Pancreas (tissue), 10 donors: ENCODE measurements at regions not wholly inside any gene's neighbourhood (a gene's known extent, or its start where the extent isn't known, plus 50 kb on each side); places are given as distances from the start of the nearest gene placed in this dataset.

Experiments
- ATAC-seq, 4 donors: fragments of 200-7000 bp; cut with Tn5 transposase; one replicate each; pipeline versions ENCODE4 v1.8.0 to v1.9.1; 2020; ENCODE audit warnings: mild to moderate bottlenecking in 4 of 4, moderate library complexity in 4 of 4
- DNase-seq, 6 donors: peaks; one replicate each; pipeline ENCODE4 v3.0.0-alpha.2; 2020
- FAIRE-seq: peaks from 2 replicates; lab custom pipeline; 2012; peaks lifted over from hg19 to GRCh38; lab: Jason Lieb, UNC
- H3K27ac ChIP-seq, 4 donors: fragments of 200-600 bp; sonication (generic); 1 replicate in 3 of 4; 2 replicates in 1 of 4; pipeline versions ENCODE4 v1.5.0 to v1.8.0; 2020
- H3K27me3 ChIP-seq, 4 donors: fragments of 200-600 bp; one replicate each; pipeline ENCODE4 v1.8.0; 2021
- H3K36me3 ChIP-seq, 3 donors: fragments of 200-600 bp; sonication (generic) in 1 of 3; one replicate each; pipeline versions ENCODE4 v1.5.0 to v1.8.0; 2020 to 2021
- H3K4me1 ChIP-seq, 3 donors: fragments of 200-600 bp; one replicate each; pipeline ENCODE4 v1.8.0; 2021
- H3K4me3 ChIP-seq, 4 donors: fragments of 200-600 bp; sonication (generic) in 2 of 4; one replicate each; pipeline versions ENCODE4 v1.5.0 to v1.8.0; 2020 to 2021
- H3K9me3 ChIP-seq, 4 donors: fragments of 200-600 bp; one replicate each; pipeline ENCODE4 v1.8.0; 2021
- CTCF ChIP-seq, 4 donors: fragments of 200-600 bp; sonication (generic) in 3 of 4; IDR thresholded peaks; one replicate each; pipeline versions ENCODE4 v1.5.0 to v1.8.0; 2021; ENCODE audit warnings: antibody characterized with exemption in 4 of 4
- whole genome bisulfite sequencing, 2 donors: extraction: QIAGEN DNeasy Blood & Tissue Kit; methylation state at CpG; one replicate each; pipeline ENCODE4 v1.1.7; 2013; 5-methylcytosine and 5-hydroxymethylcytosine counted together
- intact Hi-C, 3 donors: fragments of 100-400 bp; cut with DNase I; formaldehyde crosslinking; loops; one replicate each; pipeline versions ENCODE4 v1.11.1 to v1.14.2; 2022
- donor health status: healthy with polysubstance abuse.
- donor health status: DM: no; HTN: no; CAD: no; lungs with moderate emphysema.
- donor health status: DM: no; HTN: no; CAD: no.
- donor health status: control.
- donor health status: control.
- donor health status: Bipolar disorder and iron deficiency.
- donor health status: DM: yes; HTN: yes; CAD: no.
- donor health status: DM: no; HTN: no; CAD: no.
- donor health status: DM: no; HTN: no; CAD: no.
- donor health status: DM: yes; HTN: yes; CAD: no.

DNA sequence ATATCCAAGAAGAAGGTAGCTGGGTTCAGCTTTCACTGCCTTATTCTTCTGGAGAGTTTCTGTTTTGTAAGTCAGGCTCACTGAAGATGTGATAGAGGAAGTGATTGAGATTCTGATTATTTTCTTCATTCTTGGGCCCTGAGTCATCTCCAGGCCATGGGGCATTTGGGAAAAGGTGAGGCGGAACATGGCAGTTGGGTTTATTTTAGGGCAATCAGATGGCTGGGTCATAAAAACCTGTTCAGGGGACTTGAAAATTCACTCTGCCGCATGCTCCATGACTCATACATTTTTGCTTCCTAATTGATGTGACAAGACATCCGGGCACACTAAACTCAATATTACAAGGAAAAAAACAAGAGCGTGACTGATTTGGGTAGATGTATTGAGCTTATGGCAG is 265.7 kb upstream of the KLF4 start:
- peak; percentile 39 for FAIRE-seq
- no peaks in the 10 kb centered on the region for H3K9me3 ChIP-seq
- WGBS, 2 donors = 43 to 47% methylated on average over 4 of the region's 4 CpGs
- intact Hi-C loops = no loop called here
- H3K4me3 ChIP-seq = no peak overlapping the region
- H3K27ac ChIP-seq = peak overlapping the region in 3 of 4 donors; percentile 49 to 67 (median 53)
- TF ChIP-seq CTCF (IDR thresholded peaks at IDR 0.05) = no peak
- no peaks in the 10 kb centered on the region for H3K27me3 ChIP-seq
- peaks cover 0 to 10% (median 0%) of the 10 kb centered on the region in 3 donors for H3K4me1 ChIP-seq
- no peaks in the 10 kb centered on the region for H3K36me3 ChIP-seq
- ATAC-seq = peak; percentile 45 to 60 (median 52)
- DNase-seq = peak in 2 of 6 donors; percentile 27 to 40

DNA sequence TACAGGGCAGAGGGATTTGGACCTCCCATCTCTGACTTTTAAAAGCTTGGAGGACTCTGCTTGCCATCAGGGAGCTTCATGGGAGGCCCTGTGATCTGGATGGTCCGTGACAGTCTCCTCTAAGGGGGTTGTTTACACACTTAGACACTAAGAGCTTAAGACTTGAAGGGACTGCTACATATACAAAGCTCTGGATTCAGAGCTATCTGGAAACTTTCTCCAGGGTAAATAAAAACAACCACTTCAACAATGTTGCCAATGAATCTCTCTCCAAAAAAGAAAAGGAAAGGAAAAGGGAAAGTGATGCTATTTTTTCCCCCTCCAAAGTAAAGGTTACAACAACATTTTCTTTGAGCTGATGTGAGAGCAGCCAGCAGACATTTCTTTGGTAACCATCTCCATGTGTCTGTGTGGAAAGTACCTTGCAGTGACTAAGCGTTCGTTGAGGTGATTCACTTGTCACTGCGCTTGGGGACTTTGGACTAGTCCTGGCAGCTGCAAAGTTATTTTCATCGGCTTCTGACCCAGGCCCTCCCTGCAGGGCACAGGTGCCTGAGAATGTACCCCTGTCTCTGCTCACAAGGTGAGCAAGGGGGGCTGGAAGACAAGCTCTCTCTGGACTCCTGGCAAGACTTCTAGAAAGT is 262.1 kb upstream of the KLF4 start:
- 36 to 48% methylated on average over 5 of the region's 5 CpGs for WGBS, 2 donors
- FAIRE-seq (peak; percentile 37), ATAC-seq (peak in 3 of 4 donors; percentile 55 to 75 (median 73)), DNase-seq (peak in 2 of 6 donors; percentile 25 to 34)
- no peak for TF ChIP-seq CTCF (IDR thresholded peaks at IDR 0.05)
- Histone ChIP-seq H3K36me3 (no peaks in the 10 kb centered on the region), H3K27me3 (no peaks in the 10 kb centered on the region), H3K9me3 (no peaks in the 10 kb centered on the region), H3K27ac (peak overlapping the region in 2 of 4 donors; percentile 76 to 80), H3K4me3 (no peak overlapping the region), H3K4me1 (peaks cover 0 to 18% (median 0%) of the 10 kb centered on the region in 3 donors)
- intact Hi-C loops = no loop called here

DNA sequence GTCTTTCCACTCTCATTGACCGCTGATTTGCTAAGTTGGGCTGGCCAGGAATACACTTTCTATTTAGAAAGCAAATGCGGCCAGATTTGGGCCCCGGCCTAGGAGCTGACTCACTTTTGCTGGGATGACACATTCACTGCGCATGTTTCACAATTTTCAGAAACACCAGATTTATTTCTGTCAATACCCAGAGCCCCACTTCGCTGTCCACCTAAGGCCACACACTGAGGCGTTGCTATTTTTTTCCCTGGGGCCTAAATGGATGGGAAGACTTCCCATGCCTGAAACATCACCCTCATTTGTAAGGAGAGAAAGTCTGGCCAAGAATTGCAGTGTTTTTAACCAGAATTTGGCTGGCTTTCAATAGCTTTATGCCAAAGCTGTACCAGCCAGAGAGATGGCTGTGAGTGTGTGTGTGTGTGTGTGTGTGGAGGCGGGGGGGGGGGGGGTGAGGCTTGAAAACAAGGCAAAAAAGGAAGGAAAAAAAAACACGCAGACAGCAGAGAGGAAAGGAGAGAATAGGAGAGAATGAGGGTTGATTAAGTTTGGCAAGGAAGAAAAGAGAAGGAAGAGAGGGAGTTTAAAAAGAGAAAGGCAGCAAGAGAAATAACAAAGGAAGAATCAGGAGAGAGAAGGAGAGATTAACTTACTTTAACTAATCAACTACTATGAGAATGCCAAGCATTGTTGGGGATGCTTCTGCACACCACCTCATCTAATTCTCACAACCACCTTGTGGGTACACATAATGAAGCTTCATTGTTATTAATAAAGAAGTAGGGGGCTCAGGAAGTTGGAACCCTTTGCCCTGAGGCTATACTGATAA is 261.4 kb upstream of the KLF4 start:
- H3K36me3 ChIP-seq = no peaks in the 10 kb centered on the region
- no peaks in the 10 kb centered on the region for H3K9me3 ChIP-seq
- no peak for TF ChIP-seq CTCF (IDR thresholded peaks at IDR 0.05)
- WGBS, 2 donors = 41 to 49% methylated on average over 7 to 8 of the region's 8 CpGs
- ATAC-seq (peak; percentile 65 to 86 (median 76)), DNase-seq (peak in 5 of 6 donors; percentile 45 to 76 (median 59)), FAIRE-seq (peak; percentile 65)
- peaks cover 0 to 18% (median 0%) of the 10 kb centered on the region in 3 donors for H3K4me1 ChIP-seq
- intact Hi-C loops = no loop called here
- peak overlapping the region in 2 of 4 donors; percentile 76 to 80 for H3K27ac ChIP-seq
- H3K27me3 ChIP-seq = no peaks in the 10 kb centered on the region
- no peak overlapping the region for H3K4me3 ChIP-seq

- peak overlapping the region in 2 of 4 donors; percentile 76 to 80 for H3K27ac ChIP-seq
- peak in 4 of 6 donors; percentile 22 to 61 (median 45) for DNase-seq
- WGBS, 2 donors = 65 to 76% methylated on average over 5 of the region's 5 CpGs
- H3K27me3 ChIP-seq = no peaks in the 10 kb centered on the region
- no peak for TF ChIP-seq CTCF (IDR thresholded peaks at IDR 0.05)
- intact Hi-C loops = no loop called here
- no peak for FAIRE-seq
- no peaks in the 10 kb centered on the region for H3K9me3 ChIP-seq
- no peak overlapping the region for H3K4me3 ChIP-seq
- peak; percentile 41 to 74 (median 68) for ATAC-seq
- no peaks in the 10 kb centered on the region for H3K36me3 ChIP-seq
- peaks cover 0 to 18% (median 0%) of the 10 kb centered on the region in 3 donors for H3K4me1 ChIP-seq
Observed at GRCh38 chr9:107749787-107750444, 260.3 kb upstream of the KLF4 start.
